Pulmonary artery endothelial cell (primary cell): ENCODE measurements at regions not wholly inside any gene's neighbourhood (a gene's known extent, or its start where the extent isn't known, plus 50 kb on each side); places are given as distances from the start of the nearest gene placed in this dataset.

Source experiments
- DNase-seq: peaks from one replicate; pipeline ENCODE4 v3.0.0-alpha.2; 2011; ENCODE audit warnings: low read depth, low spot score

- DNase-seq: no peak
Measured at GRCh38 chr9:13358128-13358527, 78.6 kb upstream of the MPDZ start.

- no peak for DNase-seq
Measured at GRCh38 chr9:13354733-13355132, 75.2 kb upstream of the MPDZ start.

GRCh38 chr9:13352451-13352979 is 73.0 kb upstream of the MPDZ start:
- DNase-seq: no peak

- DNase-seq: peak; percentile 35
Measured at GRCh38 chr9:13351778-13352386, 72.4 kb upstream of the MPDZ start.

- DNase-seq: no peak
Measured at GRCh38 chr9:13332571-13332970, 53.1 kb upstream of the MPDZ start.

GRCh38 chr9:13331320-13331719 is 51.8 kb upstream of the MPDZ start:
- DNase-seq: no peak

- peak; percentile 87 for DNase-seq
Measured at GRCh38 chr9:13330396-13331004, 51.0 kb upstream of the MPDZ start.
